Thyroid gland (tissue), 4 donors: ENCODE measurements at regions not wholly inside any gene's neighbourhood (a gene's known extent, or its start where the extent isn't known, plus 50 kb on each side); places are given as distances from the start of the nearest gene placed in this dataset.
A peak's percentile ranks its signal among the peaks of the same experiment; 100 is the strongest.

Source experiments
- DNase-seq, 2 donors: peaks; one replicate each; pipeline ENCODE4 v3.0.0-alpha.2; 2019
- H3K27ac ChIP-seq, 3 donors: fragments of 200-600 bp; sonication (generic); 1 replicate in 2 of 3; 2 replicates in 1 of 3; pipeline ENCODE4 v1.5.1; 2016 to 2019; ENCODE audit warnings: mild to moderate bottlenecking in 1 of 3, moderate library complexity in 1 of 3
- H3K27me3 ChIP-seq: fragments of 200-600 bp; sonication (generic); one replicate; pipeline ENCODE4 v1.5.1; 2019
- H3K36me3 ChIP-seq, 2 donors: fragments of 200-600 bp; sonication (generic); one replicate each; pipeline ENCODE4 v1.5.1; 2016 to 2019
- H3K4me1 ChIP-seq, 2 donors: fragments of 200-600 bp; sonication (generic); one replicate each; pipeline ENCODE4 v1.5.1; 2017 to 2019
- H3K4me3 ChIP-seq, 3 donors: fragments of 200-600 bp; sonication (generic); replicated peaks in 1 of 3; 1 replicate in 2 of 3; 2 replicates in 1 of 3; pipeline ENCODE4 v1.5.1; 2016; ENCODE audit warnings: mild to moderate bottlenecking in 1 of 3
- H3K9me3 ChIP-seq: fragments of 200-600 bp; sonication (generic); one replicate; pipeline ENCODE4 v1.5.1; 2017
- CTCF ChIP-seq, 6 experiments: fragments of 200-600 bp in 3 of 6; fragments of 450-650 bp in 3 of 6; sonication (generic) in 3 of 6; IDR thresholded peaks; one replicate each; pipeline ENCODE4 v1.5.1; 2016 to 2019; ENCODE audit warnings: antibody characterized with exemption in 6 of 6, mild to moderate bottlenecking in 2 of 6, inconsistent platforms in 1 of 6, moderate library complexity in 1 of 6
- POLR2A ChIP-seq, 2 donors: fragments of 450-650 bp; IDR thresholded peaks; one replicate each; pipeline ENCODE4 v1.6.1; 2017; ENCODE audit warnings: antibody characterized with exemption in 2 of 2, mild to moderate bottlenecking in 2 of 2, moderate library complexity in 1 of 2
- WGBS, 2 donors: methylation state at CpG; one replicate each; pipeline ENCODE4 v1.1.5; 2017; 5-methylcytosine and 5-hydroxymethylcytosine counted together
- intact Hi-C: fragments of 100-400 bp; cut with DNase I; formaldehyde crosslinking; loops from one replicate; pipeline ENCODE4 v1.15.1; 2023

- no peak for DNase-seq
- TF ChIP-seq POLR2A (IDR thresholded peaks at IDR 0.05): no peak
- peaks cover 7 to 18% of the 10 kb centered on the region in 2 donors for H3K4me1 ChIP-seq
- H3K36me3 ChIP-seq: no peaks in the 10 kb centered on the region
- peak overlapping the region in 1 of 3 donors; percentile 50 for H3K4me3 ChIP-seq
- no peaks in the 10 kb centered on the region for H3K27me3 ChIP-seq
- H3K9me3 ChIP-seq: no peaks in the 10 kb centered on the region
- intact Hi-C loops: no loop called here
- H3K27ac ChIP-seq: peak overlapping the region; percentile 84 to 97 (median 97)
- 46 to 55% methylated on average over 8 to 10 of the region's 14 CpGs for WGBS, 2 donors
Measured at GRCh38 chr9:121597698-121598166, 53.7 kb upstream of the DAB2IP start.

GRCh38 chr9:121598167-121598964 lies 53.1 kb upstream of the DAB2IP start:
- H3K27ac ChIP-seq: peak overlapping the region; percentile 84 to 97 (median 97)
- peaks cover 7 to 18% of the 10 kb centered on the region in 2 donors for H3K4me1 ChIP-seq
- intact Hi-C loops: no loop called here
- no peaks in the 10 kb centered on the region for H3K36me3 ChIP-seq
- peak; percentile 93 to 96 for DNase-seq
- whole genome bisulfite sequencing, 2 donors: 14 to 35% methylated on average over 29 to 39 of the region's 76 CpGs
- H3K9me3 ChIP-seq: no peaks in the 10 kb centered on the region
- peak overlapping the region; percentile 0 to 50 (median 2) for H3K4me3 ChIP-seq
- peak in 4 of 6 experiments; percentile 31 to 45 (median 44) for TF ChIP-seq CTCF (IDR thresholded peaks at IDR 0.05)
- peak in 1 of 2 donors; percentile 63 for TF ChIP-seq POLR2A (IDR thresholded peaks at IDR 0.05)
- H3K27me3 ChIP-seq: no peaks in the 10 kb centered on the region

GRCh38 chr9:121598965-121599871 lies 52.2 kb upstream of the DAB2IP start:
- peaks cover 7 to 22% of the 10 kb centered on the region in 2 donors for H3K4me1 ChIP-seq
- H3K9me3 ChIP-seq: no peaks in the 10 kb centered on the region
- intact Hi-C loops: no loop called here
- no peaks in the 10 kb centered on the region for H3K27me3 ChIP-seq
- peak; percentile 97 for DNase-seq
- H3K4me3 ChIP-seq: peak overlapping the region; percentile 23 to 79 (median 50)
- TF ChIP-seq POLR2A (IDR thresholded peaks at IDR 0.05): peak; percentile 36 to 77
- TF ChIP-seq CTCF (IDR thresholded peaks at IDR 0.05): no peak
- H3K36me3 ChIP-seq: no peaks in the 10 kb centered on the region
- 11 to 19% methylated on average over 17 to 22 of the region's 88 CpGs for WGBS, 2 donors
- peak overlapping the region; percentile 84 to 97 (median 97) for H3K27ac ChIP-seq

- Histone ChIP-seq H3K9me3 (no peaks in the 10 kb centered on the region), H3K4me3 (peak overlapping the region; percentile 23 to 79 (median 50)), H3K27ac (peak overlapping the region in 1 of 3 donors; percentile 34), H3K4me1 (peaks cover 7 to 26% of the 10 kb centered on the region in 2 donors), H3K36me3 (no peaks in the 10 kb centered on the region), H3K27me3 (no peaks in the 10 kb centered on the region)
- WGBS, 2 donors: 10% methylated on average over 21 to 23 of the region's 25 CpGs
- TF ChIP-seq CTCF (IDR thresholded peaks at IDR 0.05) (no peak), POLR2A (IDR thresholded peaks at IDR 0.05) (no peak)
- DNase-seq: peak; percentile 5 to 23
- intact Hi-C loops: no loop called here
Measured at GRCh38 chr9:121599872-121600585, 51.4 kb upstream of the DAB2IP start.

- no peaks in the 10 kb centered on the region for H3K36me3 ChIP-seq
- H3K27ac ChIP-seq: no peak overlapping the region
- no peak for TF ChIP-seq POLR2A (IDR thresholded peaks at IDR 0.05)
- TF ChIP-seq CTCF (IDR thresholded peaks at IDR 0.05): no peak
- peaks cover 7 to 26% of the 10 kb centered on the region in 2 donors for H3K4me1 ChIP-seq
- H3K4me3 ChIP-seq: no peak overlapping the region
- no peak for DNase-seq
- WGBS, 2 donors: 61 to 84% methylated on average over 3 of the region's 3 CpGs
- H3K9me3 ChIP-seq: no peaks in the 10 kb centered on the region
- H3K27me3 ChIP-seq: no peaks in the 10 kb centered on the region
- intact Hi-C loops: no loop called here
Measured at GRCh38 chr9:121601194-121601593, 50.2 kb upstream of the DAB2IP start.
